ENCODE measurements at regions not wholly inside any gene's neighbourhood (a gene's known extent, or its start where the extent isn't known, plus 50 kb on each side); places are given as distances from the start of the nearest gene placed in this dataset.

- in situ Hi-C loops (cut with MboI) = no loop called here
- no peak for TF ChIP-seq EZH2 (IDR thresholded peaks at IDR 0.05; ENCODE audit: insufficient read depth, poor library complexity, severe bottlenecking)
- no peak for TF ChIP-seq EZH2phosphoT487 (IDR thresholded peaks at IDR 0.05; ENCODE audit: insufficient read depth, low read depth)
- Histone ChIP-seq H3K79me2 (ENCODE audit: insufficient read depth) (no peaks in the 10 kb centered on the region), H3F3A (ENCODE audit: insufficient read depth) (no peaks in the 10 kb centered on the region), H3K9me2 (ENCODE audit: insufficient read depth) (no peaks in the 10 kb centered on the region; the same call in 1 of the 2 replicates), H3K9ac (no peak overlapping the region), H3K4me2 (ENCODE audit: unreplicated experiment) (no peak overlapping the region), H3K36me3 (ENCODE audit: low read depth) (no peaks in the 10 kb centered on the region), H2AFZ (no peak overlapping the region), H3K27ac (no peak overlapping the region), H3K4me3 (no peak overlapping the region), H3K4me1 (ENCODE audit: insufficient read depth) (peaks cover 7% of the 10 kb centered on the region; the same call in 1 of the 2 replicates), H4K20me1 (ENCODE audit: insufficient read depth) (no peaks in the 10 kb centered on the region), H3K27me3 (replicated peaks; ENCODE audit: insufficient read depth) (no peaks in the 10 kb centered on the region), H3K9me3 (ENCODE audit: low read depth) (no peaks in the 10 kb centered on the region)
- DNase-seq = no peak
- 23 to 27% methylated on average over 1 of the region's 1 CpG for WGBS, 2 experiments (ENCODE audit: low coverage in 1 of 2, low lambda C conversion rate in 2 of 2, missing lambda C conversion rate in 2 of 2)
Measured at GRCh38 chr10:88023676-88024075, 160.3 kb downstream of the PTEN start.

GRCh38 chr10:88026031-88026430, 162.6 kb downstream of the PTEN start:
- 94 to 97% methylated on average over 3 of the region's 3 CpGs for WGBS, 2 experiments (ENCODE audit: low coverage in 1 of 2, low lambda C conversion rate in 2 of 2, missing lambda C conversion rate in 2 of 2)
- H3K36me3 ChIP-seq (ENCODE audit: low read depth) = no peaks in the 10 kb centered on the region
- H3F3A ChIP-seq (ENCODE audit: insufficient read depth) = no peaks in the 10 kb centered on the region
- no peaks in the 10 kb centered on the region for H4K20me1 ChIP-seq (ENCODE audit: insufficient read depth)
- H2AFZ ChIP-seq = no peak overlapping the region
- TF ChIP-seq EZH2phosphoT487 (IDR thresholded peaks at IDR 0.05; ENCODE audit: insufficient read depth, low read depth) (no peak), EZH2 (IDR thresholded peaks at IDR 0.05; ENCODE audit: insufficient read depth, poor library complexity, severe bottlenecking) (no peak)
- no peak overlapping the region for H3K4me2 ChIP-seq (ENCODE audit: unreplicated experiment)
- no peaks in the 10 kb centered on the region for H3K4me1 ChIP-seq (ENCODE audit: insufficient read depth)
- no peak overlapping the region for H3K27ac ChIP-seq
- no peaks in the 10 kb centered on the region for H3K79me2 ChIP-seq (ENCODE audit: insufficient read depth)
- H3K4me3 ChIP-seq = no peak overlapping the region
- in situ Hi-C loops (cut with MboI) = no loop called here
- H3K9me2 ChIP-seq (ENCODE audit: insufficient read depth) = no peaks in the 10 kb centered on the region; the same call in 1 of the 2 replicates
- no peak for DNase-seq
- H3K9me3 ChIP-seq (ENCODE audit: low read depth) = no peaks in the 10 kb centered on the region
- no peak overlapping the region for H3K9ac ChIP-seq
- no peaks in the 10 kb centered on the region for H3K27me3 ChIP-seq (replicated peaks; ENCODE audit: insufficient read depth)

- Histone ChIP-seq H2AFZ (no peak overlapping the region), H3K4me1 (ENCODE audit: insufficient read depth) (peaks cover 6% of the 10 kb centered on the region; the same call in 1 of the 2 replicates), H3K27ac (no peak overlapping the region), H3K9ac (no peak overlapping the region), H3K36me3 (ENCODE audit: low read depth) (no peaks in the 10 kb centered on the region), H3K9me3 (ENCODE audit: low read depth) (no peaks in the 10 kb centered on the region), H3K4me2 (ENCODE audit: unreplicated experiment) (no peak overlapping the region), H3K79me2 (ENCODE audit: insufficient read depth) (no peaks in the 10 kb centered on the region), H3K4me3 (no peak overlapping the region), H3F3A (ENCODE audit: insufficient read depth) (peaks cover 5% of the 10 kb centered on the region), H3K9me2 (ENCODE audit: insufficient read depth) (no peaks in the 10 kb centered on the region), H3K27me3 (replicated peaks; ENCODE audit: insufficient read depth) (no peaks in the 10 kb centered on the region), H4K20me1 (ENCODE audit: insufficient read depth) (no peaks in the 10 kb centered on the region)
- no peak for DNase-seq
- TF ChIP-seq EZH2phosphoT487 (IDR thresholded peaks at IDR 0.05; ENCODE audit: insufficient read depth, low read depth) = no peak
- no peak for TF ChIP-seq EZH2 (IDR thresholded peaks at IDR 0.05; ENCODE audit: insufficient read depth, poor library complexity, severe bottlenecking)
- 88 to 90% methylated on average over 4 of the region's 4 CpGs for WGBS, 2 experiments (ENCODE audit: low coverage in 1 of 2, low lambda C conversion rate in 2 of 2, missing lambda C conversion rate in 2 of 2)
- in situ Hi-C loops (cut with MboI) = no loop called here
Measured at GRCh38 chr10:88027570-88027969, 164.1 kb downstream of the PTEN start.

GRCh38 chr10:88028072-88028471, 164.6 kb downstream of the PTEN start:
- no peaks in the 10 kb centered on the region for H3K36me3 ChIP-seq (ENCODE audit: low read depth)
- peaks cover 10% of the 10 kb centered on the region for H3F3A ChIP-seq (ENCODE audit: insufficient read depth)
- in situ Hi-C loops (cut with MboI) = no loop called here
- no peaks in the 10 kb centered on the region for H3K79me2 ChIP-seq (ENCODE audit: insufficient read depth)
- H3K4me2 ChIP-seq (ENCODE audit: unreplicated experiment) = no peak overlapping the region
- H3K27ac ChIP-seq = no peak overlapping the region
- H4K20me1 ChIP-seq (ENCODE audit: insufficient read depth) = no peaks in the 10 kb centered on the region
- no peaks in the 10 kb centered on the region for H3K27me3 ChIP-seq (replicated peaks; ENCODE audit: insufficient read depth)
- DNase-seq = no peak
- TF ChIP-seq EZH2 (IDR thresholded peaks at IDR 0.05; ENCODE audit: insufficient read depth, poor library complexity, severe bottlenecking) = no peak
- no peak for TF ChIP-seq EZH2phosphoT487 (IDR thresholded peaks at IDR 0.05; ENCODE audit: insufficient read depth, low read depth)
- no peak overlapping the region for H3K9ac ChIP-seq
- peaks cover 11% of the 10 kb centered on the region for H3K4me1 ChIP-seq (ENCODE audit: insufficient read depth)
- H2AFZ ChIP-seq = no peak overlapping the region
- no peak overlapping the region for H3K4me3 ChIP-seq
- H3K9me3 ChIP-seq (ENCODE audit: low read depth) = no peaks in the 10 kb centered on the region
- WGBS, 2 experiments (ENCODE audit: low coverage in 1 of 2, low lambda C conversion rate in 2 of 2, missing lambda C conversion rate in 2 of 2) = 79% methylated on average over 1 of the region's 1 CpG
- H3K9me2 ChIP-seq (ENCODE audit: insufficient read depth) = no peaks in the 10 kb centered on the region

- Histone ChIP-seq H3K4me2 (ENCODE audit: unreplicated experiment) (no peak overlapping the region), H3K27ac (no peak overlapping the region), H3K79me2 (ENCODE audit: insufficient read depth) (no peaks in the 10 kb centered on the region), H2AFZ (no peak overlapping the region), H3K27me3 (replicated peaks; ENCODE audit: insufficient read depth) (no peaks in the 10 kb centered on the region), H3K36me3 (ENCODE audit: low read depth) (no peaks in the 10 kb centered on the region), H4K20me1 (ENCODE audit: insufficient read depth) (no peaks in the 10 kb centered on the region), H3K9me2 (ENCODE audit: insufficient read depth) (no peaks in the 10 kb centered on the region), H3K9me3 (ENCODE audit: low read depth) (no peaks in the 10 kb centered on the region), H3K4me3 (no peak overlapping the region), H3K9ac (no peak overlapping the region), H3K4me1 (ENCODE audit: insufficient read depth) (peaks cover 17% of the 10 kb centered on the region), H3F3A (ENCODE audit: insufficient read depth) (peaks cover 12% of the 10 kb centered on the region)
- in situ Hi-C loops (cut with MboI) = no loop called here
- TF ChIP-seq EZH2 (IDR thresholded peaks at IDR 0.05; ENCODE audit: insufficient read depth, poor library complexity, severe bottlenecking) = no peak
- no peak for TF ChIP-seq EZH2phosphoT487 (IDR thresholded peaks at IDR 0.05; ENCODE audit: insufficient read depth, low read depth)
- DNase-seq = no peak
- 74 to 82% methylated on average over 1 of the region's 1 CpG for WGBS, 2 experiments (ENCODE audit: low coverage in 1 of 2, low lambda C conversion rate in 2 of 2, missing lambda C conversion rate in 2 of 2)
Measured at GRCh38 chr10:88028654-88029053, 165.2 kb downstream of the PTEN start.
